Stimulated activated CD8-positive, alpha-beta memory T cell treated with anti-CD3 and anti-CD28 coated beads, Interleukin-4, amount 100 ng/mL, for 4 hours (primary cell): ENCODE measurements at regions not wholly inside any gene's neighbourhood (a gene's known extent, or its start where the extent isn't known, plus 50 kb on each side); places are given as distances from the start of the nearest gene placed in this dataset.
"Not testable (repeated sequence)": the region's sequence is repeated elsewhere in the genome, so short reads cannot be mapped to it uniquely, and the experiment has no call there.

Source experiments
- DNase-seq, 2 donors: peaks; one replicate each; pipeline ENCODE4 v3.0.0-alpha.2; 2020; ENCODE audit warnings: low read depth in 2 of 2, low spot score in 1 of 2

GRCh38 chr1:34367954-34368353 is 191.2 kb downstream of the C1orf94 start:
- DNase-seq = no peak

DNA sequence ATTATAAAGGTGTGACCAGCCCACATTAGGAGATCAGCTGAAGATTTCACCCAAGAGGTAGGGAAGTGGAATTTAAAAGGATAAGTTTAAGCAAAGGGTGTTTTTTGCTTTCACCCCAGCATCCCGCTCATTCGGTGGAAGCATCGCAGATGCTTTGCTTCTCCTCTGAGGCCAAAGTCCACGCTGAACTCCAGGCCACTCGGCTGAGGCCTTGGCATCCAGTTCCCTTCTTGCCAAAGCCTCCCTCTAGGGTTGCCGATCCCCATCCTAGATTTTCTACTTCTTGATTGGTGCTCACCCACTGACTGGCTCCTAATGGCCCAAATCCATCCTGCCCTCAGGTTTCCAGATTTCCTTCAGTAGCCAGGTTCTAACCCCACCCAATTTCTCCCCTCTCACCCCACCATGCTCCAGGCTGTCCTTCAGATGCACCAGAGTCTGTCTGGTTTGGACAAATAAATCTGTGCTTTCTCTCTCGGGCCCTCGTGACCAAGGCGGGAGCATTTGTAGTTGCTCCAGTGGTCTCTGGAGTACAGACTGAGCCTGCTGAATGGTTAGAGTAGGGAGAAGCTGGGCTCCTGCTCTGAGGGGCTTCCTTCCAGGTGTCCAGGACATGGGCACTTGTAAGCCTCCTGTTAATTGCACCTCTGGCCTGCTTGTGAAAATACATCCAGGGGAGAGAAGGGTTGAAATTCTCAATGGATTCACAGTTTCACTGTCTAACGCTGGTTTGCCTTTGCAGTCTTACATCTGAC is 193.2 kb downstream of the C1orf94 start:
- DNase-seq = no peak

DNA sequence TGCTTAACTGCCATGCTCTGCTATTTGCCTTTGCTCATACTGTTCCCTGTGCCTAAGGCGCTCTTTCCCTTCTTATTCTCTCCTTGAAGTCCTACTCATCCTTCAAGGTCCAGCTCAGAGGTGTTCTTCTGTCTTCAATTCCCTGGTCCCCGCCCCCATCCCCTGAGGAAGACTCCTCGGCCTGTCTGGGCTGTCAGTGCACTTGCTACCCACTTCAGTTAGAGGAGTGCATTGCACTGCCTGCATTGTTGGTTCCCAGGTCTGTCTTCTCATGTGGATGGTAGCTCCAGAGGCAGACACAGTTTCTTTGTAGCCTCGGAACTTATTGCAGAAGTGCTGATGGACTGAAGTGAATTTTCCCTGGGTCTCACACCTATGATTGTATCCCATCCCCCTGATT is 194.0 kb downstream of the C1orf94 start:
- no peak for DNase-seq

GRCh38 chr1:34371179-34371578 is 194.5 kb downstream of the C1orf94 start:
- DNase-seq = not testable (repeated sequence)

- DNase-seq = no peak
Measured at GRCh38 chr1:34371829-34372532, 195.3 kb downstream of the C1orf94 start.

DNA sequence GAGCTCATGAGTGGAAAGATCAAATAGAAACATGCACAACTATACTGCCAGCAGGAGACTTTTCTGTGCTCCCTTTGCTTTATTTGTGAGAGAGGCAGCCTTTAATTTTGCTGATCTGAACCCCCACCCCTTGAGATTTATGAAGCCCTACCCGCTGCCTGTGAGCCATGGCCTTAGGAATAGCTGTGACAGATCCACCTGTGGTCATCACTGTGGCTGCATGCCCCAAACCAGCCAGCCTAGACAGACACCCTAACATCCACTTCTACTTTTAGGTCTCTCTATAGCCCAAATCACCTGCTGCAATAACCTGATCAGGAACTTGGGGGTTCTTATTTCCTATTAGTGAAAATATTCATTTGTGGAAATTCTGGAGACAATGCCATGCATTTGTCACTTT is 196.2 kb downstream of the C1orf94 start:
- DNase-seq = no peak

GRCh38 chr1:34373912-34374311 is 197.2 kb downstream of the C1orf94 start:
- no peak for DNase-seq

GRCh38 chr1:34376531-34376930 is 199.8 kb downstream of the C1orf94 start:
- DNase-seq = no peak

DNA sequence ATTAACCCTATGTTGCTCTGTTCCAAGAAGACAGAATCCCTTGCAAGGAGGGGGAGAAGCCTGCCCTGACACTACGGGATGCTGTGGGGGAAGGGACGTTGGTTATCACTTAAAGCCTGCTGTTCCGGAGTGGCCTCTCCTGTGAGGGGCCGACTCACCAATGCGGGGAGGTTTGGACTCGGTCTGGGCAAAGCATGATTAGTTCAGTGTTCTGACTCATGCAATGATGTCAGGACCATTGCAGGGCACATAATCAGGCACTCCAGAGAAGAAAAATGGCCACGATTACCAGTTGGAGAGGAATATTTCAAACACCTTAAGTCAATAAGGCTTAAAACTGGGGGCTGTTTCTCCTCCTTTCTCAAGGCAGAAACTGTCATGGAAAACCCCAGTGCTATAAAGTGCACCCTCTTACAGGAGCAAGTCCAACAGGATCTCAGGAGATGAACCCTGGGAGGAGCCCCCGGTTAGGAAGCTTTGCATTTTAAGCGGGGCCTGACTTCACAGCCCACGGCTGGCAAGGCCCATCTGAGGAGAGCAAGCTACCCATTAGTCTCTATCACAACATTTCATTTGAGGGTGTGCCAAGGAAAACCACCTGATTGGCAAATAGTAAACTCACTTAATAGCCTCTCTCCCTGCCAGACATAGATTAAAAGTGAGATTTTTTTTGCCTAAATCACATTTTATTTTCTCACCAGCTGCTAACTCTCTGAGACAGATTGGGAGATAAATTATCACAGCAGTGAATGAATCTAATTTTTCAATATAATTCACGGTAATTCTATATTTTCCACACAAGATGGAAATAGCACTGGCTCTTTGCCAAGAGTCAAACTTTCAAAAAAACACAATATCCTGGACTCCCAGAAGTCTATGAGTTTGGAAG is 202.5 kb downstream of the C1orf94 start:
- DNase-seq = no peak

- DNase-seq = no peak
Measured at GRCh38 chr1:34379911-34380310, 203.2 kb downstream of the C1orf94 start.

DNA sequence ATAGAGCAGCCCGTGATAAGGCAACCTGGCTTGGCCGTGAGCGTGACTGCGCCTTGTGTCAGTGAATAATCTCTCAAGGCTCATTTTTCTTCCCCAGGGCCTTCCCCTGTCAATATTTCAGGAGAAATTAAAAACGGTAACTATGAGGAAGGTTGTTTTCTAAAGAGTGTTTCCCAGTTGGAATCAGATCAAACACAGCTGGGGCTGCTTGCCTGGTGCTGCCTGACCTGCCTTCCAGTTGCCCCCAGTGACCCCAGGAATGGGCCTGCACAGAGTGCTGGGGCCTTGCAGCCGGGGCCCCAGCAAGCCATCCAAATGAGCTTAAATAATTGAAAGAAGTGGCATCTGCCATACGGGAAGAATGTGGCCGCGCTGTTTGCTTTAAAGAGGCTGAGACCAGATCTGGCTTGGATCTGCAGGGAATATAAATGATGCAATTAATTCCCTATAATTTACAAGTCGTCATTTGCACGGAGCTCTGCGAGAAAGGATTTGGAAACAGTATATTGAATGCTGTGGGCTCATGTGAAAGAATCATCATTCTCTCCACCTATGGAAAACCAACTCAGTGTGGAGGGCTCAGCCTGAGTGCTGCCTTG is 203.9 kb downstream of the C1orf94 start:
- no peak for DNase-seq

GRCh38 chr1:34389974-34390373 is 213.3 kb downstream of the C1orf94 start:
- DNase-seq = no peak

DNA sequence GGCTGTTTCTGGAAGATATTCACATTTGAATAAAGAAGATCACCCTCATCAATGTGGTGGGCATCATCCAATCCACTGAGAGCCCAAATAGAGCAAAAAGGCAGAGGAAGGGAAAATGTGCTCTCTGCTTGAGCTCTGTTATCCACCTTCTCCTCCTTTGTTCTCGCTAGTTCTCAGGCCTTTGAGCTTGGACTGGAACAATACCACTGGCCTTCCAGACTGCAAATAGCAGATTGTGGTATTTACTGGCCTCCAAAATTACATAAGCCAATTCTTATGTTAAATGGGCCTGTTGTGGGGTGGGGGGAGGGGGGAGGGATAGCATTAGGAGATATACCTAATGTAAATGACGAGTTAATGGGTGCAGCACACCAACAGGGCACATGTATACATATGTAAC is 219.3 kb downstream of the C1orf94 start:
- no peak for DNase-seq

DNA sequence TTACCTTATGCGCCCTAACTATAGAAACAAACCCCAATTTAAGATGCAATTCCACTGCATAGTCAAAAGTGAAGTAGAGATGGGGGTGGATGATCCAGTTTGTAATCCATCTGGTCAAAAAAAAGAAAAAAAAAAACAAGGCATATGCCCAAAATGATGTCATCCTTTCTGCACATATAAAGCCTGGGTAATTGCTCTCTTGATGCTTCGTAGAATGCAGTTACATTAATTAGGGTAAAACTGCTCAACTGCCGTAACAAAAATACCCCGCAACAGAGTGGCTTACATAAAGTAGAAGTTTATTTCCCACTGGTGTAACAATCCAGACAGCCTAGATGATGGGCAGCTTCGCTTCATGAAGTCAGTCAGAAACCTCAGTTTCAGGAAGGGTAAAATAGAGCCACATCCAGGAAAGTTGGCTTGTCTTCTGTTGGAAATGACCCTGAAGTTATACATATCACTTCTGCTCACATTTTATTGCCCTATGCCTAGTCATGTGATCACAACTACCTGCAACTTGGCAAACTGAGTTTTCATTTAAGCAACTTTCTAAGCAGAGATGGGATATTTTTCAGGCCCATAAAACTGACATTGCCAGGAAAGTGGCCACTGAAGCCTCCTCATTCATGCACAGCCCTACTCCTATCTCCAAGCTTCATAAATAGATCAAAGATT is 221.7 kb downstream of the C1orf94 start:
- DNase-seq = no peak

DNA sequence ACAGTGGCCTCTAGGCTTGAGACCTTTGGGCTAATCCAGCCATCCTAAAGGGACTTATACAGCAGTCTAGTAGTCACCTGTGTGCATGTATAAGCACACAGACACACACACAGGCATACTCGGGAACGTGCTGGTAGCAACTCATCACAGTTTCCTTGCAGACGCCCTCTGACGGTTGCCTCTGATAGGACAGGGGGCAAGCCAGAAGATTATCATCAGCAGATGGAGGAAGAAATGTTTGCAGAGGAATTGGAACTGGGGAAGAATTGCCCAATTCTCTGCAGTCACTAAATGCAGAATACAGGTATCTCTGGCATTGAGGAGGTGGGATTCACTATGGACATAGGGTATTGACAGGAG is 222.2 kb downstream of the C1orf94 start:
- no peak for DNase-seq

- no peak for DNase-seq
Measured at GRCh38 chr1:34400675-34401074, 224.0 kb downstream of the C1orf94 start.

DNA sequence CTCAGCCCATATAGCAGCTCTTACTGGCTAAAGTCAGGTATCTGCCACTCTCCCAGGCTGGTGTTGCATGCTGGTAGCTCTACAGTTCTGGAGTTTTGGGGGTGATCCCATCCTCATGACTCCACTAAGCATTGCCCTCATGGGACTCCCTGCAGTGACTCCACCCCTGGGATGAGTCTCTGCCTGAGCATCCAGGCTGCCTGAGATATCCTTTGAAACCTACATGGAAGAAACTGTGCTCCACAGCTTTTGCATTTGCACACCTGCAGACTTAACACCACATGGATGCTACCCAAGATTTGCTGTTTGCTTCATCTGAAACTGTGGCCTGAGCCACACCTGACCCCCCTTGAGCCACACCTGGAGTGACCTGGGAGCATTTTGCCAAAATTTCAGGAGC is 226.4 kb downstream of the C1orf94 start:
- no peak for DNase-seq

DNA sequence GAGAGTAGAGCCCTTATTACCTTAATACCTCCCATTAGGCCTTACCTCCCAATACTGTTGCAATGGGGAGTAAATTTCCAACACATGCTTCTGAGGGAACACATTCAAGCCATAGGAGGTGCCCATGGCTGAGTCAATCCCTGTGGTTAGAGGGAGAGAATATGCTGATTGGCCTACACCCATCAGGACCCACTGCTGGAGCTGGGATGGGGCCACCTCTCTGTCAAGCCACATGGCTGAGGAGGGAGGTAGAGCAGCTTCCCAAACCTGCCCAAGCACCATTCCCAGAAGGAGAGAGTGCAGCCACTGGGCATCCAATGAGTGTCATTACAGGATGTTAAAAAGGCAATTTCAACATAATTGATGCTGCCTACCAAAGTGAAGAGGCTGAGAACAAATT is 228.1 kb downstream of the C1orf94 start:
- no peak for DNase-seq

DNA sequence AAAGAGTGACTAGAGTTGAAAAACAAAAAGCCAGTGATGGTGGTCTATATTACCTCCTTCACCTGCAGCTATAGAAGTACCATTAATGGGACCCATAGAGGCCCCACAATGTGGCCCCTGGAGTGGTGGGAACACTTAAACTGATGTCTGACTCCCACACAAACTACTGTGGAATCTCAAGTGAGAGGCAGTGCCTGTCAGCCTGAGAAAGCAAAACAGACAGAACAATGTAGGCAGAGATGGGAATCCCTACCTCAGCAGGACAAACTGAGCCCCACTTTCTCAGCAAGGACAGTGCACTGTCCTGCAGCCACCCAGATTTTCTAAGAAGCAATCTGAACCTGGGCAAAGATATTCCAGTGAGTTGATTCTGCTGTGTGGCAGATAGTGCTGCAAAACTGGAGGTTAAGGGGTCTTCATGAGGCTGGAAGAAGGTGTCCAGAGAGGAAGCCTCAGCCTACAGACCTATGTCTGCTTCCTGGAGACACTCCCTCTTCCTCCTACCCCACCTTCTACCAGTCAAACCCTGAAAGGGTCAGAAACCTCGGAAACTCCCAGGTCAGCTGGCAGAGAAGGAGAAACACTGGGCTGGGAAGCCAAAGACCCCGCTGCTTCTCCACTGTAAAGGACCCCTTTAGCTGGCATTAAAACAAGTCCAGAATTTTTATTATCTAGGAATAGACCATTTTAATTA is 228.7 kb downstream of the C1orf94 start:
- no peak for DNase-seq

DNA sequence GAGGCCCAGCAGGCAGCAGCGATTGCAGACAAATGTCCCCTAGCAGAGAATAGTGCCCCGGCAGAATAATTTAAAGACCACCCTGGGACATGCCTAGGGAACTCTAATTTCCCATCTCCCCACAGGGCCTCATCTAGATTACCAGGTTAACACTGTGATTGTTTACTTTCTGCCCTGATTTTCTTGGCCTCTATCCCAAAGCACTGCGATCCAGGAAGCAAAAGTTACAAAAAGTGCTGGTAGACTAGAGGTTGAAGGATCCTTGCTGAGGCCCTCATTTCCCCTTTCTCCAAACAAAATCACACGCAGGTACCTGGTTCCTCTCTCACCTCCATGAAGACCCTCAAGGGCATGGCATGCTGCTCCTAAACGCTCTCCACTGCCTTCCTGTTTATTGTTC is 229.7 kb downstream of the C1orf94 start:
- no peak for DNase-seq
